HG03354 (cell line): ENCODE measurements at regions not wholly inside any gene's neighbourhood (a gene's known extent, or its start where the extent isn't known, plus 50 kb on each side); places are given as distances from the start of the nearest gene placed in this dataset.

Experiments
- ATAC-seq: cut with Tn5 transposase; IDR thresholded peaks from one replicate; pipeline ENCODE4 v1.9.1; 2021; ENCODE audit warnings: mild to moderate bottlenecking; ENCODE audit not compliant: unreplicated experiment, poor library complexity, severe bottlenecking

GRCh38 chr3:118713502-118714207, 321.0 kb downstream of the IGSF11 start:
- ATAC-seq: no peak

- no peak for ATAC-seq
Measured at GRCh38 chr3:118714800-118715199, 319.8 kb downstream of the IGSF11 start.

- no peak for ATAC-seq
Measured at GRCh38 chr3:118729546-118729945, 305.1 kb downstream of the IGSF11 start.

GRCh38 chr3:118734664-118735063, 300.0 kb downstream of the IGSF11 start:
- no peak for ATAC-seq

GRCh38 chr3:118736107-118736506, 298.5 kb downstream of the IGSF11 start:
- no peak for ATAC-seq

GRCh38 chr3:118740722-118741290, 293.8 kb downstream of the IGSF11 start:
- ATAC-seq: no peak

GRCh38 chr3:118742760-118743159, 291.9 kb downstream of the IGSF11 start:
- ATAC-seq: no peak

GRCh38 chr3:118744186-118744585, 290.5 kb downstream of the IGSF11 start:
- ATAC-seq: no peak

GRCh38 chr3:118754406-118755252, 280.0 kb downstream of the IGSF11 start:
- no peak for ATAC-seq

GRCh38 chr3:118755253-118755801, 279.3 kb downstream of the IGSF11 start:
- ATAC-seq: no peak

- ATAC-seq: peak; percentile 47
Measured at GRCh38 chr3:118760585-118761290, 273.9 kb downstream of the IGSF11 start.

GRCh38 chr3:118761291-118761606, 273.4 kb downstream of the IGSF11 start:
- ATAC-seq: peak; percentile 24

GRCh38 chr3:118765636-118766305, 268.9 kb downstream of the IGSF11 start:
- ATAC-seq: no peak

- ATAC-seq: peak; percentile 56
Measured at GRCh38 chr3:118766306-118766669, 268.4 kb downstream of the IGSF11 start.

GRCh38 chr3:118772036-118772435, 262.6 kb downstream of the IGSF11 start:
- no peak for ATAC-seq

- peak; percentile 96 for ATAC-seq
Measured at GRCh38 chr3:118772547-118773011, 262.1 kb downstream of the IGSF11 start.

- ATAC-seq: no peak
Measured at GRCh38 chr3:118775021-118775420, 259.6 kb downstream of the IGSF11 start.

GRCh38 chr3:118778201-118778600, 256.4 kb downstream of the IGSF11 start:
- no peak for ATAC-seq

- ATAC-seq: no peak
Measured at GRCh38 chr3:118781232-118781631, 253.4 kb downstream of the IGSF11 start.
